Psoas muscle (tissue), 7 donors: ENCODE measurements at regions not wholly inside any gene's neighbourhood (a gene's known extent, or its start where the extent isn't known, plus 50 kb on each side); places are given as distances from the start of the nearest gene placed in this dataset.

ENCODE experiments used
- ATAC-seq, 4 donors: fragments of 200-7000 bp; cut with Tn5 transposase; one replicate each; pipeline ENCODE4 v1.9.1; 2020; ENCODE audit warnings: moderate library complexity in 3 of 4, mild to moderate bottlenecking in 2 of 4
- DNase-seq, 2 donors: peaks; one replicate each; pipeline ENCODE4 v3.0.0-alpha.2; 2020
- H3K27ac ChIP-seq: fragments of 200-600 bp; one replicate; pipeline ENCODE4 v1.8.0; 2022
- H3K27me3 ChIP-seq, 3 donors: fragments of 200-600 bp in 1 of 3; one replicate each; pipeline versions ENCODE4 v1.6.1 to v1.8.0; 2013 to 2022; ENCODE audit warnings: low read length in 2 of 3, mild to moderate bottlenecking in 2 of 3, moderate library complexity in 1 of 3; ENCODE audit not compliant: insufficient read depth in 3 of 3
- H3K36me3 ChIP-seq, 2 donors: fragments of 200-600 bp in 1 of 2; one replicate each; pipeline versions ENCODE4 v1.6.1 to v1.8.0; 2013 to 2022; ENCODE audit warnings: low read depth in 1 of 2, mild to moderate bottlenecking in 1 of 2, moderate library complexity in 1 of 2; ENCODE audit not compliant: insufficient read depth in 1 of 2
- H3K4me1 ChIP-seq: fragments of 200-600 bp; one replicate; pipeline ENCODE4 v1.8.0; 2022
- H3K4me3 ChIP-seq: fragments of 200-600 bp; one replicate; pipeline ENCODE4 v1.8.0; 2022; ENCODE audit warnings: mild to moderate bottlenecking
- H3K9me3 ChIP-seq: fragments of 200-600 bp; one replicate; pipeline ENCODE4 v1.8.0; 2022
- WGBS, 3 donors: extraction: QIAGEN DNeasy Blood & Tissue Kit; methylation state at CpG; one replicate each; pipeline versions ENCODE4 v1.1.6 to v1.1.7; 2013; 5-methylcytosine and 5-hydroxymethylcytosine counted together
- intact Hi-C, 2 donors: fragments of 100-400 bp; cut with DNase I; formaldehyde crosslinking; loops; one replicate each; pipeline versions ENCODE4 v1.11.0 to v1.14.2; 2022
- TF ChIP-seq, protein P1 (sequence below): fragments of 200-600 bp; IDR thresholded peaks from one replicate; pipeline ENCODE4 v1.8.0; 2022; ENCODE audit warnings: antibody characterized with exemption
- donor health status: healthy with polysubstance abuse.
- donor health status: DM: no; HTN: no; CAD: no; lungs with moderate emphysema.
- donor health status: Bipolar disorder and iron deficiency.
- donor health status: healthy.
- donor health status: DM: yes; HTN: yes; CAD: no.
- donor health status: DM: no; HTN: no; CAD: no.
- donor health status: DM: yes; HTN: yes; CAD: no.

DNA sequence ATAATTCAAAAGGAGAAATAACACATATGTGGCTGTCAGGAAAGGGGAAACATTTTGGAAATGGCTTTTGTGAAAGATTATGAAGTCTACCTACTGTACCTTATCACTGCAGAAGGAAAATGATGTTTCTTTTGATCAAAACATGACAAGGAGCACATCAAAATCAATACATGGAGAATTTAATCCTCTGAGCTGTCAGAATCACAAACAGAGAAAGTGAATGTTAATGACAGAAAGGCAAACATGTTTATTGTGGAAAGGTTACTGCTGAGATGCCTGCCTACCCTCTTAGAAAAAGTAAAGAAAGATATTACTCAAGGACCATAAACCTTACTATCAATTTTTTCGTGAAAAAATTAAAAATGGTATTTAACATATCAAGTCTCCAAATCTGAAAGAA, 794.5 kb upstream of the GYPC start:
- DNase-seq (no peak), ATAC-seq (no peak)
- intact Hi-C loops = no loop called here
- Histone ChIP-seq H3K4me1 (no peaks in the 10 kb centered on the region), H3K9me3 (no peaks in the 10 kb centered on the region), H3K36me3 (no peaks in the 10 kb centered on the region), H3K27ac (no peak overlapping the region), H3K27me3 (no peaks in the 10 kb centered on the region), H3K4me3 (no peak overlapping the region)
- TF ChIP-seq, protein P1, sequence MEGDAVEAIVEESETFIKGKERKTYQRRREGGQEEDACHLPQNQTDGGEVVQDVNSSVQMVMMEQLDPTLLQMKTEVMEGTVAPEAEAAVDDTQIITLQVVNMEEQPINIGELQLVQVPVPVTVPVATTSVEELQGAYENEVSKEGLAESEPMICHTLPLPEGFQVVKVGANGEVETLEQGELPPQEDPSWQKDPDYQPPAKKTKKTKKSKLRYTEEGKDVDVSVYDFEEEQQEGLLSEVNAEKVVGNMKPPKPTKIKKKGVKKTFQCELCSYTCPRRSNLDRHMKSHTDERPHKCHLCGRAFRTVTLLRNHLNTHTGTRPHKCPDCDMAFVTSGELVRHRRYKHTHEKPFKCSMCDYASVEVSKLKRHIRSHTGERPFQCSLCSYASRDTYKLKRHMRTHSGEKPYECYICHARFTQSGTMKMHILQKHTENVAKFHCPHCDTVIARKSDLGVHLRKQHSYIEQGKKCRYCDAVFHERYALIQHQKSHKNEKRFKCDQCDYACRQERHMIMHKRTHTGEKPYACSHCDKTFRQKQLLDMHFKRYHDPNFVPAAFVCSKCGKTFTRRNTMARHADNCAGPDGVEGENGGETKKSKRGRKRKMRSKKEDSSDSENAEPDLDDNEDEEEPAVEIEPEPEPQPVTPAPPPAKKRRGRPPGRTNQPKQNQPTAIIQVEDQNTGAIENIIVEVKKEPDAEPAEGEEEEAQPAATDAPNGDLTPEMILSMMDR = no peak
- 89 to 98% (median 89%) methylated on average over 1 of the region's 1 CpG for WGBS, 3 donors

GRCh38 chr2:125867908-125868307, 788.0 kb upstream of the GYPC start:
- intact Hi-C loops = no loop called here
- 91 to 98% (median 92%) methylated on average over 4 of the region's 4 CpGs for WGBS, 3 donors
- DNase-seq (no peak), ATAC-seq (no peak)
- TF ChIP-seq, protein P1 = no peak
- Histone ChIP-seq H3K27ac (no peak overlapping the region), H3K9me3 (no peaks in the 10 kb centered on the region), H3K4me3 (no peak overlapping the region), H3K27me3 (no peaks in the 10 kb centered on the region), H3K4me1 (no peaks in the 10 kb centered on the region), H3K36me3 (no peaks in the 10 kb centered on the region)

DNA sequence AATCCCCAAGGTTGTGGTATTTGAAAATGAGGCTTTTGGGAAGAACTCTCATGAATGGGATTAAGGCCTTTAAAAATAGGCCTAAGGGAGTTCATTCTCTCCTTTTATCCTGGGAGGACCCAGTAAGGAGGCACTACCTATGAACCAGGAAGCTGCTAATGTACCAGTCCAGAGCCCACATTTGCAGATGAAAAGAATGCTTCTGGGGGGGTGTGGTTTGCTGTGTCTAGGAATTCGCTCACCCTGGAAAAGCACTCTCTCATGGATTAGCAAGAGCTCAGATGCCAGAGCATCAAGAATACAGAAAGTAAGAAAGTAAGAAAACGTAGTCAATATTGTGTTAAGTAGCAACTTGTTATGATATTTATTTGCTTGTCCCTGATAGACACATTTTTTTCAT, 785.7 kb upstream of the GYPC start:
- TF ChIP-seq, protein P1 = no peak
- Histone ChIP-seq H3K4me1 (no peaks in the 10 kb centered on the region), H3K27me3 (no peaks in the 10 kb centered on the region), H3K9me3 (no peaks in the 10 kb centered on the region), H3K36me3 (no peaks in the 10 kb centered on the region), H3K27ac (no peak overlapping the region), H3K4me3 (no peak overlapping the region)
- DNase-seq = no peak
- no peak for ATAC-seq
- WGBS, 3 donors = 66 to 72% (median 71%) methylated on average over 2 of the region's 2 CpGs
- intact Hi-C loops = no loop called here

DNA sequence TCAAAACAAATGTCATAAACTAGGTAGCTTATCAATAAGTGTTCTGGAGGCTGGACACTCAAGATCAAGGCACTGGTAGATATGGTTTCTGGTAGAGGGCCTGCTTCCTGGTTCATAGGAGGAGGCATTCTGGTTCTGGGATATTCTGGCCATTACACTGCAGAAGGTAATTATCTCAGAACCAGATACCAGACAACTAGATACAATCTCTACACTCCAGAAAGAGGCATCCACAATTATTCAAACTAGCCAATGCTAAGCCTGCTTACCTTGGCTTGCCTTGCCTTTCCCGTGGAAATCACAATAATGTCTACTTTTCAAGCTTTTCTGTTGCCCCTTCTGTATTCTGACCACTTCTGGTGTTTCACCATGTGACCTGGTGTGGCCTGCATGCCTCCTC, 785.2 kb upstream of the GYPC start:
- DNase-seq (no peak), ATAC-seq (no peak)
- WGBS, 3 donors = 63 to 76% (median 65%) methylated on average over 1 of the region's 1 CpG
- Histone ChIP-seq H3K27me3 (no peaks in the 10 kb centered on the region), H3K36me3 (no peaks in the 10 kb centered on the region), H3K4me3 (no peak overlapping the region), H3K4me1 (no peaks in the 10 kb centered on the region), H3K27ac (no peak overlapping the region), H3K9me3 (no peaks in the 10 kb centered on the region)
- intact Hi-C loops = no loop called here
- TF ChIP-seq, protein P1 = no peak

DNA sequence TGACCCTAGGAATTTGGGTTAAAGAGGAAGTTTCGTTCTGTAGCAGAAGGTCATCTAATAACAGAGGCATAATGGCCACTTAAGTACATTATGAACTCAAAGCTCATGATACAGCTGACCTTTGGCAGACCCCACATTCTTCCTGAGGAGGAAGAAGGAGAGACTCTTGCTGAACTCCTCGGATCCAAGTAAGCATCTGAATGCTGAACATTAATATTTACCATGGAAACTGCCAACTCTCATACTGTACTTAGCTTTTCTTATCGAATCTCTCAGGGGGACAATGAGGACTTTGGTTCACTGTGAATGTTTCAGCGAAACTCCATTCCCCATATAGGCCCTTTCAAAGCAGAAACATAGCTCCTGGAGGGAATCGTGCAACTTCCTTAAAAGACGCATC, 781.4 kb upstream of the GYPC start:
- no peaks in the 10 kb centered on the region for H3K4me1 ChIP-seq
- H3K4me3 ChIP-seq = no peak overlapping the region
- no peak overlapping the region for H3K27ac ChIP-seq
- no peaks in the 10 kb centered on the region for H3K27me3 ChIP-seq
- no peaks in the 10 kb centered on the region for H3K36me3 ChIP-seq
- ATAC-seq (no peak), DNase-seq (no peak)
- intact Hi-C loops = no loop called here
- WGBS, 3 donors = 26 to 47% (median 43%) methylated on average over 6 of the region's 6 CpGs
- no peaks in the 10 kb centered on the region for H3K9me3 ChIP-seq
- TF ChIP-seq, protein P1 = no peak
